Endodermal cell (in vitro differentiated cells): ENCODE measurements at regions not wholly inside any gene's neighbourhood (a gene's known extent, or its start where the extent isn't known, plus 50 kb on each side); places are given as distances from the start of the nearest gene placed in this dataset.

Source experiments
- DNase-seq: peaks from one replicate; pipeline ENCODE4 v3.0.0-alpha.2; 2017
- H3K27ac ChIP-seq: 2 replicates; pipeline ENCODE4 v1.5.1; 2013; ENCODE audit warnings: mild to moderate bottlenecking, low read depth, low read length, moderate library complexity
- H3K27me3 ChIP-seq: 2 replicates; pipeline ENCODE4 v1.6.1; 2013; ENCODE audit warnings: mild to moderate bottlenecking, low read length, moderate library complexity; ENCODE audit not compliant: insufficient read depth, control insufficient read depth, poor library complexity, severe bottlenecking
- H3K36me3 ChIP-seq: 2 replicates; pipeline ENCODE4 v1.7.0; 2013; ENCODE audit warnings: mild to moderate bottlenecking, low read length, moderate library complexity; ENCODE audit not compliant: control insufficient read depth, insufficient read depth
- H3K4me1 ChIP-seq: one replicate; pipeline ENCODE4 v1.7.0; 2013; ENCODE audit warnings: low read length; ENCODE audit not compliant: control insufficient read depth, insufficient read depth
- H3K4me3 ChIP-seq: 2 replicates; pipeline ENCODE4 v1.5.1; 2013; ENCODE audit warnings: mild to moderate bottlenecking, low read length, moderate library complexity
- H3K9ac ChIP-seq: 2 replicates; pipeline ENCODE4 v1.6.1; 2013; ENCODE audit warnings: mild to moderate bottlenecking, low read length, moderate library complexity; ENCODE audit not compliant: poor library complexity, severe bottlenecking; ENCODE audit errors: extremely low read depth
- H3K9me3 ChIP-seq: 2 replicates; pipeline ENCODE4 v1.6.1; 2013; ENCODE audit warnings: mild to moderate bottlenecking, low read length, moderate library complexity; ENCODE audit not compliant: control insufficient read depth
- H3K27ac Mint-ChIP-seq: 2 replicates; pipeline ENCODE4 v1.8.0; 2020; ENCODE audit warnings: mixed read lengths
- H3K27me3 Mint-ChIP-seq: 2 replicates; pipeline ENCODE4 v1.8.0; 2021; ENCODE audit warnings: mild to moderate bottlenecking, mixed read lengths; ENCODE audit not compliant: insufficient read depth
- H3K36me3 Mint-ChIP-seq: 2 replicates; pipeline ENCODE4 v1.8.0; 2020; ENCODE audit warnings: low read depth, mixed read lengths
- H3K4me1 Mint-ChIP-seq: 2 replicates; pipeline ENCODE4 v1.8.0; 2020; ENCODE audit warnings: mixed read lengths
- H3K4me3 Mint-ChIP-seq: 2 replicates; pipeline ENCODE4 v1.8.0; 2020; ENCODE audit warnings: mild to moderate bottlenecking, moderate library complexity, mixed read lengths
- H3K9me3 Mint-ChIP-seq: 2 replicates; pipeline ENCODE4 v1.8.0; 2020; ENCODE audit warnings: mild to moderate bottlenecking, mixed read lengths
- CTCF ChIP-seq: fragments of 200-600 bp; sonication (generic); conservative IDR thresholded peaks from 2 replicates; pipeline ENCODE4 v1.5.0; 2021; ENCODE audit warnings: antibody characterized with exemption, mild to moderate bottlenecking
- WGBS, 2 experiments: methylation state at CpG; one replicate each; pipeline versions ENCODE4 v1.1.5 to v1.1.7; 2013; ENCODE audit warnings: missing lambda C conversion rate in 2 of 2, mixed read lengths in 1 of 2; ENCODE audit not compliant: insufficient coverage in 1 of 2, insufficient read length in 1 of 2; 5-methylcytosine and 5-hydroxymethylcytosine counted together

- no peak overlapping the region for H3K4me3 Mint-ChIP-seq
- Histone ChIP-seq H3K4me3 (no peak overlapping the region), H3K36me3 (no peaks in the 10 kb centered on the region), H3K9ac (no peak overlapping the region), H3K27ac (no peak overlapping the region), H3K9me3 (no peaks in the 10 kb centered on the region), H3K27me3 (no peaks in the 10 kb centered on the region), H3K4me1 (no peaks in the 10 kb centered on the region)
- H3K27ac Mint-ChIP-seq = no peak overlapping the region
- H3K27me3 Mint-ChIP-seq = no peaks in the 10 kb centered on the region
- TF ChIP-seq CTCF = no peak
- H3K9me3 Mint-ChIP-seq = peaks cover 12% of the 10 kb centered on the region
- WGBS, 2 experiments = 65 to 69% methylated on average over 4 of the region's 4 CpGs
- no peak for DNase-seq
- H3K36me3 Mint-ChIP-seq = no peaks in the 10 kb centered on the region
- H3K4me1 Mint-ChIP-seq = no peaks in the 10 kb centered on the region
Measured at GRCh38 chr13:40863723-40864122, 74.3 kb downstream of the SLC25A15 start.

- 87 to 100% methylated on average over 2 to 5 of the region's 5 CpGs for WGBS, 2 experiments
Measured at GRCh38 chr13:40874138-40874779, 84.8 kb downstream of the SLC25A15 start.

GRCh38 chr13:40875044-40875443 lies 85.6 kb downstream of the SLC25A15 start:
- Mint-ChIP-seq H3K4me3 (no peak overlapping the region), H3K27me3 (no peaks in the 10 kb centered on the region), H3K27ac (no peak overlapping the region), H3K4me1 (no peaks in the 10 kb centered on the region), H3K36me3 (peaks cover 39% of the 10 kb centered on the region), H3K9me3 (peaks cover 78% of the 10 kb centered on the region)
- Histone ChIP-seq H3K4me1 (no peaks in the 10 kb centered on the region), H3K9me3 (peaks cover 57% of the 10 kb centered on the region), H3K27ac (no peak overlapping the region), H3K4me3 (no peak overlapping the region), H3K36me3 (no peaks in the 10 kb centered on the region), H3K9ac (no peak overlapping the region), H3K27me3 (no peaks in the 10 kb centered on the region)
- no peak for DNase-seq
- WGBS, 2 experiments = 92 to 100% methylated on average over 2 to 4 of the region's 4 CpGs
- TF ChIP-seq CTCF = no peak

More at GRCh38 chr13:40874138-40874779, 84.8 kb downstream of the SLC25A15 start:
- Histone ChIP-seq H3K27ac (no peak overlapping the region), H3K9ac (no peak overlapping the region), H3K4me3 (no peak overlapping the region), H3K9me3 (peaks cover 51% of the 10 kb centered on the region), H3K36me3 (no peaks in the 10 kb centered on the region), H3K4me1 (no peaks in the 10 kb centered on the region), H3K27me3 (no peaks in the 10 kb centered on the region)
- Mint-ChIP-seq H3K4me3 (no peak overlapping the region), H3K27me3 (no peaks in the 10 kb centered on the region), H3K36me3 (peaks cover 39% of the 10 kb centered on the region), H3K27ac (no peak overlapping the region), H3K9me3 (peaks cover 71% of the 10 kb centered on the region), H3K4me1 (no peaks in the 10 kb centered on the region)
- no peak for DNase-seq
- no peak for TF ChIP-seq CTCF
